Endothelial cell of umbilical vein (primary cell): ENCODE measurements at regions not wholly inside any gene's neighbourhood (a gene's known extent, or its start where the extent isn't known, plus 50 kb on each side); places are given as distances from the start of the nearest gene placed in this dataset.

Experiments
- BruUV-seq: library from RNA; stranded (reverse); fragments of 400-500 nt; replicated peaks from 2 replicates; lab custom pipeline; 2021; lab: Mats Ljungman, UMichigan
- CTCF ChIA-PET: fragments of 300-600, 350-600 bp; sonication (Branson Sonifier 250); formaldehyde crosslinking; loops from one replicate; lab custom pipeline; 2021; ENCODE audit warnings: antibody characterized with exemption, inconsistent platforms; lab: Charles Lee
- POLR2A ChIA-PET: fragments of 300-600, 350-600 bp; sonication (Branson Sonifier 250); formaldehyde crosslinking; loops from one replicate; lab custom pipeline; 2021; ENCODE audit warnings: antibody characterized with exemption, inconsistent platforms; lab: Charles Lee
- DNase-seq: peaks from one replicate; pipeline ENCODE4 v3.0.0-alpha.2; 2011; ENCODE audit warnings: low read depth, low spot score
- FAIRE-seq: peaks from 2 replicates; lab custom pipeline; 2011; peaks lifted over from hg19 to GRCh38; lab: Jason Lieb, UNC
- H2AFZ ChIP-seq: 2 replicates; pipeline ENCODE4 v1.6.0; 2012; ENCODE audit warnings: low read depth, low read length, control low read depth, inconsistent platforms
- H3K27ac ChIP-seq: 2 replicates; pipeline ENCODE4 v1.5.1; 2011; ENCODE audit warnings: low read depth, mild to moderate bottlenecking, control low read depth, low read length, moderate library complexity; ENCODE audit not compliant: insufficient read depth
- H3K27me3 ChIP-seq, 2 experiments: 2 replicates each; pipeline versions ENCODE4 v1.6.0 to v1.6.1; 2011; ENCODE audit warnings: low read length in 2 of 2, mixed read lengths in 1 of 2; ENCODE audit not compliant: control insufficient read depth in 2 of 2, insufficient read depth in 2 of 2
- H3K36me3 ChIP-seq, 2 experiments: 2 replicates in 1 of 2; 3 replicates in 1 of 2; pipeline ENCODE4 v1.5.1; 2011; ENCODE audit warnings: low read length in 2 of 2, mild to moderate bottlenecking in 1 of 2, moderate library complexity in 1 of 2; ENCODE audit not compliant: control insufficient read depth in 2 of 2, insufficient read depth in 2 of 2; ENCODE audit errors: extremely low read depth in 1 of 2
- H3K4me1 ChIP-seq: 3 replicates; pipeline ENCODE4 v1.5.1; 2011; ENCODE audit warnings: mild to moderate bottlenecking, low read length; ENCODE audit not compliant: control insufficient read depth, insufficient read depth; ENCODE audit errors: extremely low read depth
- H3K4me2 ChIP-seq: 2 replicates; pipeline ENCODE4 v1.6.1; 2011; ENCODE audit warnings: low read length, control low read depth, mixed read lengths; ENCODE audit not compliant: insufficient read depth
- H3K4me3 ChIP-seq, 3 experiments: fragments of 200-600 bp in 1 of 3; sonication (generic), shearing (Covaris generic) in 1 of 3; replicated peaks in 1 of 3; 2 replicates each; pipeline ENCODE4 v1.5.1; 2011 to 2016; ENCODE audit warnings: control low read depth in 3 of 3, low read length in 3 of 3, mild to moderate bottlenecking in 2 of 3, inconsistent platforms in 1 of 3, low read depth in 1 of 3, moderate library complexity in 1 of 3; ENCODE audit not compliant: insufficient read depth in 1 of 3
- H3K79me2 ChIP-seq: 2 replicates; pipeline ENCODE4 v1.6.0; 2012; ENCODE audit warnings: low read length, inconsistent platforms; ENCODE audit not compliant: control insufficient read depth, insufficient read depth
- H3K9ac ChIP-seq: replicated peaks from 2 replicates; pipeline ENCODE3; 2011; ENCODE audit warnings: low read length, control low read depth; ENCODE audit not compliant: insufficient read depth; ENCODE audit errors: extremely low read depth
- H3K9me1 ChIP-seq: replicated peaks from 3 replicates; pipeline ENCODE4 v1.6.0; 2011; ENCODE audit warnings: mild to moderate bottlenecking, low read length; ENCODE audit not compliant: control insufficient read depth, insufficient read depth; ENCODE audit errors: extremely low read depth
- H3K9me3 ChIP-seq: replicated peaks from 2 replicates; pipeline ENCODE4 v1.5.1; 2012; ENCODE audit warnings: low read length, inconsistent platforms; ENCODE audit not compliant: control insufficient read depth, insufficient read depth
- H4K20me1 ChIP-seq: replicated peaks from 2 replicates; pipeline ENCODE3; 2011; ENCODE audit warnings: mild to moderate bottlenecking, low read length; ENCODE audit not compliant: control insufficient read depth, insufficient read depth; ENCODE audit errors: extremely low read depth
- EZH2 ChIP-seq: IDR thresholded peaks from 2 replicates; pipeline ENCODE4 v1.6.1; 2012; ENCODE audit warnings: borderline replicate concordance, low read depth, mild to moderate bottlenecking, moderate library complexity, low read length, inconsistent platforms; ENCODE audit not compliant: severe bottlenecking
- FOS ChIP-seq: IDR thresholded peaks from 2 replicates; pipeline ENCODE4 v1.6.1; 2011; ENCODE audit warnings: mild to moderate bottlenecking, low read length, moderate library complexity, borderline replicate concordance; ENCODE audit not compliant: insufficient read depth
- GATA2 ChIP-seq: IDR thresholded peaks from 2 replicates; pipeline ENCODE4 v1.7.0; 2011; ENCODE audit warnings: low read depth, mild to moderate bottlenecking, moderate library complexity, mixed read lengths, low read length; ENCODE audit not compliant: insufficient read length, insufficient read depth
- JUN ChIP-seq: IDR thresholded peaks from 2 replicates; pipeline ENCODE4 v1.6.1; 2011; ENCODE audit warnings: borderline replicate concordance, low read depth; ENCODE audit not compliant: insufficient read length, insufficient read depth
- POLR2AphosphoS5 ChIP-seq: IDR thresholded peaks from 2 replicates; pipeline ENCODE4 v1.6.1; 2012; ENCODE audit warnings: low read depth, mild to moderate bottlenecking, control low read depth, low read length, moderate library complexity; ENCODE audit not compliant: insufficient read depth
- dilution Hi-C: fragments of 300-500 bp; cut with MboI; formaldehyde crosslinking; loops from one replicate; pipeline ENCODE4 v1.15.0; 2019; ENCODE audit warnings: low sequenced_read_pairs; ENCODE audit not compliant: extremely low pct_ligation_motif_present
- intact Hi-C: fragments of 100-400 bp; cut with micrococcal nuclease; formaldehyde crosslinking; loops from one replicate; pipeline ENCODE4 v1.10.0; 2022
- TF ChIP-seq, protein P1 (sequence below): IDR thresholded peaks from 2 replicates; pipeline ENCODE4 v1.6.1; 2011; ENCODE audit not compliant: insufficient read depth, insufficient read length

- Histone ChIP-seq H3K36me3 (no peaks in the 10 kb centered on the region), H3K4me1 (peaks cover 26% of the 10 kb centered on the region), H3K79me2 (no peaks in the 10 kb centered on the region), H2AFZ (no peak overlapping the region), H3K27ac (no peak overlapping the region), H3K27me3 (no peaks in the 10 kb centered on the region), H3K9ac (no peak overlapping the region), H3K4me3 (no peak overlapping the region), H3K9me1 (no peaks in the 10 kb centered on the region), H3K4me2 (no peak overlapping the region), H4K20me1 (no peaks in the 10 kb centered on the region), H3K9me3 (no peaks in the 10 kb centered on the region)
- no peak for TF ChIP-seq FOS
- TF ChIP-seq JUN: no peak
- FAIRE-seq (no peak), DNase-seq (no peak)
- ChIA-PET CTCF (no interaction called here), POLR2A (no interaction called here)
- no TSS peak for BruUV-seq
- intact Hi-C loops: loop anchor here (10.0 kb wide), 2 partner anchors 179 to 571 kb away; no protein-coding TSS in a partner anchor
- dilution Hi-C loops: no loop called here
Observed at GRCh38 chr1:218703836-218704235, 358.7 kb downstream of the TGFB2 start.

- ChIA-PET POLR2A (no interaction called here), CTCF (interaction anchor here (1.3 to 1.8 kb wide), 2 partner anchors 12 to 361 kb away, joined by 3 to 9 read pairs; no protein-coding TSS in a partner anchor)
- H3K27me3 ChIP-seq: no peaks in the 10 kb centered on the region
- no TSS peak for BruUV-seq
- peak overlapping the region; percentile 50 for H3K4me2 ChIP-seq
- no peaks in the 10 kb centered on the region for H3K9me1 ChIP-seq
- peak overlapping the region; percentile 53 for H3K9ac ChIP-seq
- no peaks in the 10 kb centered on the region for H4K20me1 ChIP-seq
- dilution Hi-C loops: no loop called here
- FAIRE-seq: peak; percentile 79
- peaks cover 26% of the 10 kb centered on the region for H3K4me1 ChIP-seq
- no peak overlapping the region for H3K4me3 ChIP-seq
- no peak overlapping the region for H2AFZ ChIP-seq
- TF ChIP-seq, protein P1, sequence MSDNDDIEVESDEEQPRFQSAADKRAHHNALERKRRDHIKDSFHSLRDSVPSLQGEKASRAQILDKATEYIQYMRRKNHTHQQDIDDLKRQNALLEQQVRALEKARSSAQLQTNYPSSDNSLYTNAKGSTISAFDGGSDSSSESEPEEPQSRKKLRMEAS: no peak
- TF ChIP-seq POLR2AphosphoS5 (no peak), GATA2 (no peak), FOS (peak; percentile 46), EZH2 (no peak)
- H3K79me2 ChIP-seq: no peaks in the 10 kb centered on the region
- peak overlapping the region; percentile 86 for H3K27ac ChIP-seq
- DNase-seq: peak; percentile 40
- H3K36me3 ChIP-seq: no peaks in the 10 kb centered on the region
- no peaks in the 10 kb centered on the region for H3K9me3 ChIP-seq
- intact Hi-C loops: loop anchor here (5.0 to 10.0 kb wide), 3 partner anchors 181 to 569 kb away; no protein-coding TSS in a partner anchor
Observed at GRCh38 chr1:218705391-218705790, 360.3 kb downstream of the TGFB2 start.
